GM12872 (cell line): ENCODE measurements at regions not wholly inside any gene's neighbourhood (a gene's known extent, or its start where the extent isn't known, plus 50 kb on each side); places are given as distances from the start of the nearest gene placed in this dataset.

ENCODE experiments used
- TF ChIP-seq, protein P1 (sequence below): IDR thresholded peaks from 3 replicates; pipeline ENCODE4 v1.5.1; 2011; ENCODE audit warnings: low read depth, mild to moderate bottlenecking, low read length, moderate library complexity; ENCODE audit not compliant: insufficient read depth

DNA sequence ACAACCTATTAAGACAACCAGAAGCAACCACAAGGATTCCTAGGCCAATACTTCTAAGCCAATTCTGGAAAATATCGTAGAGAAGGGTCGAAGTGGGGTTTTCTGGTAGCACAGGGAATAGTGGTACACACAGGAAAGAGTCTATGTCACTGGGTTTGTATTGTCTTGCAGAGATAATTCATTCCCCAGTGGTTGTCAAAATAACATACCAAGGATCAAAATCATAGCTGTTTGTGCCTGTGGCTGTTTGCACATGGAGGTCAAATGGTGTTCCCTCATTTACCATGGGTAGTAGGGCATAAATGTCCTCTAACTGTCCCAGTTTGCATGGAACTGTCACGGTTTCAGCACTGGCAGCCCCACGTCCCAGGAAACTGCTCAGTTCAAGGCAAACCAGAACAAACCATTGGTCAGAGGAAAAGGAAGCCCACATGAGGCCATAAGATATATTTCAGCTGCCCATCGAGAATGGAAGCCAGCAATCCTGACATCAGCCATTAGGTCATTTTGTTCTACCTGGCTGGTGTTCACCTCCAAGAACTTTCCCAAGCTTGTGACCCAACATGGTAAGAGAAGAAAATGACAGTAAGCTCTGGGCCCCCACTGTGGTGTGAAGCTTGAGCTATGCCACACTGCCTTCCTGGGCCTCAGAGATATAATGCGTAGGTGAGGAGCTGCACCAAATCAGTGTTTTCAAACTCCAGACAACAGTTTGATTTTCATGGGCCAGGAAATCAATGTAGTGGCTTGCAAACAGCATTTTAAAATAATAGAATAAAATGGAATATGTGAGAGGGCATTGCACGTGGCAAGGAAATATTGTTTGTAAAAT, 53.9 kb upstream of the NFE2L3 start:
- TF ChIP-seq, protein P1, sequence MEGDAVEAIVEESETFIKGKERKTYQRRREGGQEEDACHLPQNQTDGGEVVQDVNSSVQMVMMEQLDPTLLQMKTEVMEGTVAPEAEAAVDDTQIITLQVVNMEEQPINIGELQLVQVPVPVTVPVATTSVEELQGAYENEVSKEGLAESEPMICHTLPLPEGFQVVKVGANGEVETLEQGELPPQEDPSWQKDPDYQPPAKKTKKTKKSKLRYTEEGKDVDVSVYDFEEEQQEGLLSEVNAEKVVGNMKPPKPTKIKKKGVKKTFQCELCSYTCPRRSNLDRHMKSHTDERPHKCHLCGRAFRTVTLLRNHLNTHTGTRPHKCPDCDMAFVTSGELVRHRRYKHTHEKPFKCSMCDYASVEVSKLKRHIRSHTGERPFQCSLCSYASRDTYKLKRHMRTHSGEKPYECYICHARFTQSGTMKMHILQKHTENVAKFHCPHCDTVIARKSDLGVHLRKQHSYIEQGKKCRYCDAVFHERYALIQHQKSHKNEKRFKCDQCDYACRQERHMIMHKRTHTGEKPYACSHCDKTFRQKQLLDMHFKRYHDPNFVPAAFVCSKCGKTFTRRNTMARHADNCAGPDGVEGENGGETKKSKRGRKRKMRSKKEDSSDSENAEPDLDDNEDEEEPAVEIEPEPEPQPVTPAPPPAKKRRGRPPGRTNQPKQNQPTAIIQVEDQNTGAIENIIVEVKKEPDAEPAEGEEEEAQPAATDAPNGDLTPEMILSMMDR = no peak

- TF ChIP-seq, protein P1 = no peak
These were observed 52.8 kb upstream of the NFE2L3 start for GRCh38 chr7:26099236-26099635.

GRCh38 chr7:26100406-26101339, 51.3 kb upstream of the NFE2L3 start:
- TF ChIP-seq, protein P1 = no peak

GRCh38 chr7:26101361-26102151, 50.4 kb upstream of the NFE2L3 start:
- TF ChIP-seq, protein P1 = no peak

DNA sequence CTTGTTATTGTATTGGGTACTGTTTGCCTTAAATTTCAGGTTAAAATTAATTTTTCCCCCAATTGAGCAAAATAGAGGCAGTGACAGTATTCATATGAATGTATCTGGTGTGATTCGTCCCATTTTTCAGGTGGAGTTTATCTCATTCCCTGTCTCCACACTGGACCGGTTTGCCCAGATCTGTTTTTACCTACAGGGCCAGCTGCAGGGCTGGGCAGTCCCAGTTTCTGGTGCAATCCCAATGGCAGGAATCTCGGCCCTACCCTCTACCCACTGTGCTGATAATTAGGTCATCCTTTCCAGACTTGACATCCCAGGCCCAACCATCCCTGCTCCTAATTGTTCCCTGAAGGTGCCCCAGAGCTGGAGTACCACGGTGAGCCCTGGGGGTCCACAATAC, 49.8 kb upstream of the NFE2L3 start:
- TF ChIP-seq, protein P1 = no peak
